ENCODE measurements at regions not wholly inside any gene's neighbourhood (a gene's known extent, or its start where the extent isn't known, plus 50 kb on each side); places are given as distances from the start of the nearest gene placed in this dataset.
"Not testable (repeated sequence)": the region's sequence is repeated elsewhere in the genome, so short reads cannot be mapped to it uniquely, and the experiment has no call there.

DNA sequence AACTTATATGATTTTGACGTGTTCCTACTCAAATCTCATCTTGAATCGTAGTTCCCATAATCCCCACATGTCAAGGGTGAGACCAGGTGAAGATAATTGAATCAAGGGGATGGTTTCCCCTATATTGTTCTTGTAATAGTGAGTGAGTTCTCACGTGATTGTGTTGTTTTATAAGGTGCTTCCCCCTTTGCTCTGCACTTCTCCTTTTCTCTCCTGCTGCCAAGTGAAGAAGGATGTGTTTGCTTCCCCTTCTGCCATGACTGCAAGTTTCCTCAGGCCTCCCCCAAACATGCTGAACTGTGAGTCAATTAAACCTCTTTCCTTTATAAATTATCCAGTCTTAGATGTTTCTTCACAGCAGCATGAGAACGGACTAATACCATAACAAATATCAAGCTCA, 83.2 kb downstream of the MANEA start:
- DNase-seq, result peak; percentile 36

DNA sequence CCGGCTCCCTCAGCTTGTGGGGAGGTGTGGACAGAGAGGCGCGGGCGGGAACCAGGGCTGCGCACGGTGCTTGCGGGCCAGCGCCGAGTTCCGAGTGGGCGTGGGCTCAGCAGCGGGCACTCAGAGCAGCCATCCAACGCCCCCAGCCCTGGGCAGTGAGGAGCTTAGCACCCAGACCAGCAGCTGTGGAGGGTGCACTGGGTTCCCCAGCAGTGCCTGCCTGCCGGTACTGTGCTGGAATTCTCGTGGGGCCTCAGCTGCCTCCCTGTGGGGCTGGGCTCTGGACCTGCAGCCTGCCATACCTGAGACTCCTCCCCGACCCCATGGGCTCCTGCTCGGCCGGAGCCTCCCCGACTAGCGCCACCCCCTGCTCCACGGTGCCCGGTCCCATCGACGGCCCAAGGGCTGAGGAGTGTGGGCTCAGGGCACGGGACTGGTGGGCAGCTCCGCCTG, 92.7 kb downstream of the MANEA start:
- DNase-seq, result no peak

DNA sequence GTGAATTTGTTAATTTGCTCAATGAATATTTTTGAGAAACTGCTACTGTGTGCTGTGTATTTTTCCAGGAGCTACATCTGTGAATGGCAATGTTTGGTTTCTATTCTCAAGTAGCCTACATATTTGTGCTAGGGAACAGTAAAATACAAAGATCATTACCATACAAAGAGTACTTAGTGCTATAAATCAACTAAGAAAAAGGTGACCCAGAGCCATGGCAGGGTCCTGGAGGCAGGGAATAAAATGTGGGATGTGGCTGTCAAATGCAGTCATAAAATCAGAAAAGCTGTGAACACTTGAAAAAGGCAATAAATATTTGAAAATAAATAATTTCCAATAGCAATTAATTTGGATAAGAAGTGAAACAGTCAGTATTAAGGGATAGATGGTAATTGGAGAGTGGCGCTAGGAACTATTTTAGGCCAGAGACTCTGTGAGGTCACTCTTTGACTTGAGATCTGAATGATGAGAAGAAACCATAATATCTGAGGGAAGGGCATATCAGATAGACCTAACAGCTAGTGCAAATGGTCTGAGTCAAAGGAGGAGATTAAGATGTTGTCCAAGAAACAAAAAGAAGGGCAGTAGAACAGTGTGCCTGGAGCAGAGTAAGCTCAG, 98.8 kb downstream of the MANEA start:
- no peak for DNase-seq

- DNase-seq, result no peak
These were observed 102.6 kb downstream of the MANEA start for GRCh38 chr6:95679981-95680380.

DNA sequence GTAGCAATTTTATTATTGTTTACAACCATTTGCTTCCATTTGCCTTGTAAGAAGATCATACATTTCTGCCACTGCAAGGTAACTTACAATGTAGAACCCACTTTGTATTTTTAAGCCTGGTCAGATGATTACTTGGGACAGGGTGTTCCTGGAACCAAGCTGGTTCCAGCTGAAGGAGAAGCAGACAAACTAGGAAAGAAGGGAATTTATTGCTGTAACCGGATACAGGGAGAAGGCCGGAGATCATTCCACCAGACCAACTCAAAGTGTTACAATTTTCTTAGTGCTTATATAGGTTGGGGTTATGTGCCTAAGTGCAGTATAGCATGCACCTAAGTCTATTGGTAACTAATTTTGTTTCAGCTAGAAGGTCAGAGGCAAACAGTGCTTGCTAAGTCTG, 104.4 kb downstream of the MANEA start:
- DNase-seq, result no peak

DNA sequence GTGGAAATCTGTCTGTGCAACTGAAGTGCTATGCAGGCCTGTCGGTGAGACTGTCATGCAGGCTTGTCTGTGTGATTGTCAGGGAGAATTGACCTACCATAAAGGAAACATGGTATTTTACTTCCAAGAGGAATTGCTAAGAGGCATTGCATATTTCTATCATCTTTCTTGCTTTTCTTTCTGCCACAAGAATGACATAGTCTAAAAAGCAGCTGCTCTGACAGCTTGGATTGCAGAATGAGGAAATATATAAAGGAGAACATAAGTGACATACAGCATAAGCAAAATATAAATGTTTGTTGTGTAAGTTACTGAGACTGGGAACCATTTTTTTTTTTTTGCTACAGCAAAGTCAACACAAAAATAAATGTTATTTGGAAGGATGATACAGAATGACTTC, 105.1 kb downstream of the MANEA start:
- no peak for DNase-seq

GRCh38 chr6:95685822-95686221, 108.5 kb downstream of the MANEA start:
- no peak for DNase-seq

- no peak for DNase-seq
These were observed 108.9 kb downstream of the MANEA start for GRCh38 chr6:95686272-95686671.

DNA sequence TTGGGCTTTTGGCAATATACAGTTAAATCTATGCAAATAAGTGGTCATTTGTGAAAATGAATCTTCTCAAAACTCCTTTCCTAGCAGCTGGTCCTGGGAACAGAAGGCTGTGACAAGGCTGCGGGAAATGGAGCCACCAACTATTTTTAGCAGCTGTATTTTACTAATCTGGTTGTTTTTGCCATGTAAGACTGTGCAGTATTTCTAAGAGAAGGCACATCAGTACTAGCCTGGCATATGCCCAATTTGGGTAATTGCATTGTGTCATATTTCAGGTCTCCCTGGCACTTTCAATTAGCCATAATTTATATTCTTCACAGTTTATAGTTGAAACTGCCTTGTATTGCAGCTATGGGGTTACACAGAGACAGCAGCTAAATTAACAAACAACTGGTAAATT, 109.6 kb downstream of the MANEA start:
- no peak for DNase-seq

DNA sequence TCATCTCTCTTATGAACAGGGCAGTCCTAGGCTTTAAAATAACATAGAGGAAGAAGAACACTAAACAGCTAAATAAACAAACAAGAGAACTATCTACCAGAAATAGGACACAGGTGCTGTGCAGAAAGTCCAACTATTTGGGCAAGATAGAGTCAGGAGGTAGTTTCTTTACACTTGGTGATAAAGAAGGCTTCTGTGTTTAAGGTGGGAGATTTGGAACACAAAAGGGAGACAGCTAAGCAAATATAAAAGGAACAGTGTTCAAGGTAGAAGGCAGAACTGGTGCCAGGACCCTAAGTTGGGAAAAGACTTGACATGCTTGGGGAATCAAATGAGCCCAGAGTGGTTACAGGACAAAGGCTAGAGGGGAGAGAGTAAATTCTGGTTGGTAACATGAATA, 110.5 kb downstream of the MANEA start:
- DNase-seq, result no peak

- no peak for DNase-seq
These were observed 113.0 kb downstream of the MANEA start for GRCh38 chr6:95690328-95690727.

- no peak for DNase-seq
These were observed 115.8 kb downstream of the MANEA start for GRCh38 chr6:95693108-95693507.

DNA sequence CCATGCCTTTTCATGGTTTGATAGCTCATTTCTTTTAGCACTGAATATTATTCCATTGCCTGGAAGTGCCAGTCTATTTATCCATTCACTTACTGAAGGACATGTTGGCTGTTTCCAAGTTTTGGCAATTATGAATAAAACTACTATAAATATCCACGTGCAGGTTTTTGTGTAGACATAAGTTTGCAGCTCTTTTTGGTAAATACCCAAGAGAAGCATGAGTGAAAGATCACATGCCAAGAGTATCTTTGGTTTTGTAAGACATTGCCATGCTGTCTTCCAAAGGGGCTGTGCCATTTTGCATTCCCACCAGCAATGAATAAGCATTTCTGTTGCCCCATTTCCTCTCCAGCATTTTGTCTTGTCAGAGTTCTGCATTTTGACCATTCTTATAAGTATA, 120.9 kb downstream of the MANEA start:
- no peak for DNase-seq

DNA sequence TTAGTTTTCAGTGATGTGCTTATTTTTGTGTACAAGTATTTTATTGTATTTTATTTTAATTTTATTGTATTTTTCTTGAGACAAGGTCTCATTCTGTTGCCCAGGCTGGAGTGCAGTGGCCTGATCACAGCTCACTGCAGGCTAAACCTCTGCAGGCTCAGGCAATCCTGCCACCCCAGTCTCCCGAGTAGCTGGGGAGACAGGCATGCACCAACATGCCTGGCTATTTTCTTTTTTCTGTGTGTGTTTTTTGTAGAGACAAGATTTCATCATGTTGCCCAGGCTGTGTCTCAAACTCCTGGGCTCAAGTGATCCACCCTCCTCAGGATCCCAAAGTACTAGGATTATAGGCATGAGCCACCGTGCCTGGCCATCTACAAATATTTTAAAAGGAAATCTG, 146.3 kb downstream of the MANEA start:
- DNase-seq, result no peak

DNA sequence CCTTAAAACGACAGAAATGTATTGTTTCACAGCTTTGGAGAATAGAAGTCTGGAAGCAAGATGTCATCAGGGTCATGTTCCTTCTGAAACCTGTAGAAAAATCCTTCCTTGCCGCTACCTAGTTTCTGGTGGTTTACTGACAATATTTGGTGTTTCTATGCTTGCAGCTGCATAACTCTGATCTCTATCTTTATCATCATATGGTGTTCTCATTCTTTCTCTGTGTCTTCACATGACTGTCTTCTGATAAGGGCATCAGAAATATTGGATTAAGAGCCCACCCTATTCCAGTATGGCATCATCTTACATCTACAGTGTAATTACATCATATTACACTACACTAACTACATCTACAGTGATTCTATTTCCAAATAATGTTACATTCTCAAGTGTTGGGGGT, 148.0 kb downstream of the MANEA start:
- no peak for DNase-seq

GRCh38 chr6:95740157-95740556, 162.8 kb downstream of the MANEA start:
- no peak for DNase-seq

DNA sequence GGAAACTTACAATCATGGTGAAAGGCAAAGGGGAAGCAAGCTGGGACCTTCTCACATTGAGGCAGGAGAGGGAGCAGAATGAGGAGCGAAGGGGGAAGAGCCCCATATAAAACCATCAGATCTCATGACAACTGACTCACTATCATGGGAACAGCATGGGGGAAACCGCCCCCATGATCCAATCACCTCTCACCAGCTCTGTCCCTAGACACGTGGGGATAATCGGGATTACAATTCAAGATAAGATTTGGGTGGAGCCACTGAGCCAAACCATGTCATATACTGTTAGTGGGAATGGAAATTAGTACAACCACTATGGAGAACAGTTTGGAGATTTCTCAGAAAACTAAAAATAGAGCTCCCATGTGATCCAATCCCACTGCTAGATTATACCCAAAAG, 163.7 kb downstream of the MANEA start:
- no peak for DNase-seq

- no peak for DNase-seq
These were observed 165.5 kb downstream of the MANEA start for GRCh38 chr6:95742767-95743289.

GRCh38 chr6:95743591-95743990, 166.3 kb downstream of the MANEA start:
- DNase-seq, result no peak

DNA sequence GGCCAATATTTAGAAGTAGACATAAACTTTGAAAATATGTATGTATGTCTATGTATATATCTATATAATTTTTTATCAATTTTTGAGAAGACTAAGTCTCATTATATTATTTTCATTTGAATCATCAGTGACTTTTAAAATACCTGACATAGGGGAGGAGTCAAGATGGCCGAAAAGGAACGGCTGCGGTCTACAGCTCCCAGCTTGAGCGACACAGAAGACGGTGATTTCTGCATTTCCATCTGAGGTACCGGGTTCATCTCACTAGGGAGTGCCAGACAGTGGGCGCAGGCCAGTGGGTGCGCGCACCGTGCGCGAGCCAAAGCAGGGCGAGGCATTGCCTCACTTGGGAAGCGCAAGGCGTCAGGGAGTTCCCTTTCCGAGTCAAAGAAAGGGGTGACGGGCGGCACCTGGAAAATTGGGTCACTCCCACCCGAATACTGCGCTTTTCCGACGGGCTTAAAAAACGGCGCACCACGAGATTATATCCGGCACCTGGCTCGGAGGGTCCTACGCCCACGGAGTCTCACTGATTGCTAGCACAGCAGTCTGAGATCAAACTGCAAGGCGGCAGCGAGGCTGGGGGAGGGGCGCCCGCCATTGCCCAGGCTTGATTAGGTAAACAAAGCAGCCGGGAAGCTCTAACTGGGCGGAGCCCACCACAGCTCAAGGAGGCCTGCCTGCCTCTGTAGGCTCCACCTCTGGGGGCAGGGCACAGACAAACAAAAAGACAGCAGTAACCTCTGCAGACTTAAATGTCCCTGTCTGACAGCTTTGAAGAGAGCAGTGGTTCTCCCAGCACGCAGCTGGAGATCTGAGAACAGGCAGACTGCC, 181.1 kb downstream of the MANEA start:
- DNase-seq, result not testable (repeated sequence)

DNA sequence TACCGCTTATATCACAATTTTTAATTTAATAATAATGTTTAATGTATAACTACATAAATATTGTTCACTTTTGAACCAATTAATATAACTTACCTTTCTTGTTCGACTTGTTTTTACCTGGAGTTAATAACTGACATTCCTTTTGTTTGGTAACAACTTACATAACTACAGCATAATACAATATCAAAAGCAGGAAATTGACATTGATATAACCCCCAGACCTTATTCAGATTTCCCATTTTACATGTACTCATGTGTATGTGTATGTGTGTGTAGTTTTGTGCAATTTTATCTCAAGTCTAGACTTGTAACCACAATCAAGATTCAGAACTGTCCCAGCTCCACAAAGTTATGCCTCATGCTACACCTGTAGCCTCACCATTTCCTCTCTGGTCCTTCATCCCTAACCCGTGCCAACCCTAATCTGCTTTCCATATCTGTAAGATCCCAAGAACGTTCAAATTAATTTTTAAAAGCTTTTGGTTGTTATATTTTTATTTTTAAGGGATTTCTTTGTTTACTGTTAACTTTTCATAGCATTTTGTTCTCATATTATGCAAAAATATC, 190.6 kb downstream of the MANEA start:
- no peak for DNase-seq

DNA sequence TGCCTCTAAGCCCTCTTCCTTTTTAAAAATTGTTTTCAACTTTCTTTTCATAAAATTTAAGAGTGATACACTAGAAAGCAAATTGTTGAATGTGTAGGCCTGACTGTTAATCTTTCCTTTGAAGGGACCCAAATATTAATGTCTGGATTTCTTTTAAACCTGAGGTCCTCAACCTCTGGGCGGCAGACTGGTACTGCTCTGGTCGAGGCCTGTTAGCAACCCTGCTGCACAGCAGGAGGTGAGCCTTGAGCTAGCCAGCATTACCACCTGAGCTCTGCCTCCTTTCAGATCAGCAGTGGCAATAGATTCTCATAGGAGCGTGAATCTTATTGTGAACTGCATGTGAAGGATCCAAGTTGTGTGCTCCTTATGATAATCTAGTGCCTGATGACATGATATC, 191.2 kb downstream of the MANEA start:
- no peak for DNase-seq

DNA sequence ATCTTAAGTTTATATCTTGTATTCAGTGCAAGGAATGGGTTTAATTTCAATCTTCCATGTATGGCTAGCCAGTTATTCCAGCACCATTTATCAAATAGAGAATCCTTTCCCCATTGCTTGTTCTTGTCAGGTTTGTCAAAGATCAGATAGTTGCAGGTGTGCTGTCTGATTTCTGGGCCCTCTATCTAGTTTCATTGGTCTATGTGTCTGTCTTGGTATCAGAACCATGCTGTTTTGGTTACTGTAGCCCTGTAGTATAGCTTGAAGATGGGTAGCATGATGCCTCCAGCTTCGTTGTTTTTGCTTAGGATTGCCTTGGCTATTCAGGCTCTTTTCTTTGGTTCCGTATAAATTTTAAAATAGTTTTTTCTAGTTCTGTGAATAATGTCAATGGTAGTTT, 200.0 kb downstream of the MANEA start:
- no peak for DNase-seq

DNA sequence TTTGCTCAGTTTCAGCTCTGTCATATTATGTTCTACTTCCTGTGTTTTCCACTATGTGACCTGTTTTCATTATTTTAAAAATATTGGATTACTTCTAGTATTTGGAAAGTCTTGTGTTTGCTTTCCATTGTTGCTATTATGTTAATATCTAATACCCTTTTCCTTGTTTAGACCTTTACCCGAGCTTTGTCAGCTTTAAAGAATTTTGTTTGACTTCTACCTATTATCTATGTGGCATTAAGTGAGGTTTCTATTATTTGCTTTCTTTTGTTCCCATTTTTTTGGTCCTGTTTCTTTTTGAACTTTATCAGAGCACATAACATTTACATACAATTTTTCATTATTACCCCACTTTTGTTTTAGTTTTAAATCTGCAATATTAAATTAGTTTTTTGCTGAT, 202.7 kb downstream of the MANEA start:
- no peak for DNase-seq

Data from GF-D8 (cell line).